ENCODE measurements at regions not wholly inside any gene's neighbourhood (a gene's known extent, or its start where the extent isn't known, plus 50 kb on each side); places are given as distances from the start of the nearest gene placed in this dataset.

GRCh38 chr10:20396205-20396604 is 500.9 kb downstream of the NEBL start:
- TF ChIP-seq CTCF (IDR thresholded peaks at IDR 0.05): no peak
- TF ChIP-seq POLR2A (IDR thresholded peaks at IDR 0.05): no peak

All from right lobe of liver (tissue), 4 donors.